CD4-positive, alpha-beta T cell (primary cell): ENCODE measurements at regions not wholly inside any gene's neighbourhood (a gene's known extent, or its start where the extent isn't known, plus 50 kb on each side); places are given as distances from the start of the nearest gene placed in this dataset.

ENCODE experiments used
- ATAC-seq: fragments of 200-7000 bp; cut with Tn5 transposase; one replicate; pipeline ENCODE4 v1.10.0; 2022; ENCODE audit warnings: mild to moderate bottlenecking; ENCODE audit not compliant: poor library complexity
- CTCF ChIA-PET: fragments of 350-600 bp; sonication (Branson Sonifier 250); formaldehyde crosslinking; loops from one replicate; lab custom pipeline; 2021; ENCODE audit warnings: antibody characterized with exemption, inconsistent platforms; lab: Charles Lee
- POLR2A ChIA-PET: fragments of 350-600 bp; sonication (Branson Sonifier 250); formaldehyde crosslinking; loops from one replicate; lab custom pipeline; 2021; ENCODE audit warnings: antibody characterized with exemption, inconsistent platforms; lab: Charles Lee
- DNase-seq, 14 experiments: peaks; one replicate each; pipeline ENCODE4 v3.0.0-alpha.2; 2013 to 2020; ENCODE audit warnings: mixed read lengths in 2 of 14
- H3K27ac ChIP-seq, 2 donors: one replicate each; pipeline versions ENCODE4 v1.5.1 to v1.7.0; 2013; ENCODE audit warnings: low read length in 2 of 2, low read depth in 1 of 2, mild to moderate bottlenecking in 1 of 2
- H3K27me3 ChIP-seq, 2 experiments: 1 replicate in 1 of 2; 2 replicates in 1 of 2; pipeline versions ENCODE4 v1.6.1 to v1.7.0; 2013; ENCODE audit warnings: low read length in 2 of 2, control low read depth in 1 of 2, mild to moderate bottlenecking in 1 of 2, moderate library complexity in 1 of 2; ENCODE audit not compliant: insufficient read depth in 2 of 2, control insufficient read depth in 1 of 2
- H3K36me3 ChIP-seq: one replicate; pipeline ENCODE4 v1.6.1; 2013; ENCODE audit warnings: low read length, control low read depth; ENCODE audit not compliant: insufficient read depth
- H3K4me1 ChIP-seq: one replicate; pipeline ENCODE4 v1.6.1; 2013; ENCODE audit warnings: low read length, control low read depth; ENCODE audit not compliant: insufficient read depth
- H3K4me3 ChIP-seq: one replicate; pipeline ENCODE4 v1.5.1; 2013; ENCODE audit warnings: mild to moderate bottlenecking, low read length, moderate library complexity
- H3K9me3 ChIP-seq, 2 experiments: 1 replicate in 1 of 2; 2 replicates in 1 of 2; pipeline versions ENCODE4 v1.6.1 to v1.7.0; 2013; ENCODE audit warnings: low read length in 2 of 2, mild to moderate bottlenecking in 2 of 2, control low read depth in 1 of 2, moderate library complexity in 1 of 2; ENCODE audit not compliant: control insufficient read depth in 1 of 2, insufficient read depth in 1 of 2
- H3K27ac Mint-ChIP-seq: one replicate; pipeline ENCODE4 v1.8.0; 2020; ENCODE audit warnings: mixed read lengths
- H3K27me3 Mint-ChIP-seq: one replicate; pipeline ENCODE4 v1.8.0; 2021; ENCODE audit warnings: mixed read lengths
- H3K36me3 Mint-ChIP-seq: one replicate; pipeline ENCODE4 v1.8.0; 2021; ENCODE audit warnings: low read depth, mixed read lengths
- H3K4me1 Mint-ChIP-seq: one replicate; pipeline ENCODE4 v1.8.0; 2021; ENCODE audit warnings: low read depth, mixed read lengths
- H3K4me3 Mint-ChIP-seq: one replicate; pipeline ENCODE4 v1.8.0; 2020; ENCODE audit warnings: mild to moderate bottlenecking, mixed read lengths
- H3K9me3 Mint-ChIP-seq: one replicate; pipeline ENCODE4 v1.8.0; 2020; ENCODE audit warnings: mixed read lengths
- intact Hi-C, 2 experiments: fragments of 100-400 bp; cut with DNase I in 1 of 2; cut with micrococcal nuclease in 1 of 2; formaldehyde crosslinking; loops; one replicate each; pipeline versions ENCODE4 v1.15.1 to v1.9.0; 2023 to 2025; cut with DNase I, micrococcal nuclease
- TF ChIP-seq, protein P1 (sequence below): fragments of 200-600 bp; IDR thresholded peaks from one replicate; pipeline ENCODE4 v1.8.0; 2022; ENCODE audit warnings: antibody characterized with exemption, mild to moderate bottlenecking

DNA sequence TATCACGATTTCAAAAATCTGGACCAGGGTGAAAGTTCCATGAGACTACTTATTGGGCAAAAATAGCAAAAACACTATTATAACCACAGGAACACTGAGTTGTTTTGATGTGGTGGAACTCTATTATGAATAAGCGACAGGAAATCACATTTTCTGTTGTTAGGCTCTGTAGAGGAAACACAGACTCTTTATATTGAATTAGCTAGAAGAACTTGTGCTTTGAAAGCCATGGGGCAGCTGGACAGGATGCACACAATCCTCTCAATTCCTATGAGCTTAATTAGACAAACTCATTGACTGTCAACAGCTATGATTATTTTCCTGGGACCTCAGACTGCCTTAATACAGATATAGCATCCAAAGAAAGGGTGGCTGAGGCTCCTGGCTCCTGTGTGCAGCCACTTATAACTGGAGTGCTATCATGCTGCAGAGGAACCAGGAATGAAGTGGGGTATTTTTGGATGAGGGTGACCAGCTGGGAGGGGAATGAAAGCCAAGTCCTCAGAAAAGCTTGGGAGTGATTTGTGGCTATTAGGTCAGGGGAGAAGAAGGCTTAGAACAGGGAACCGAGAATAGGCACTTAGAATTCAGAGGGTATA lies 657.3 kb downstream of the TYW1 start:
- Mint-ChIP-seq H3K4me3 (no peak overlapping the region), H3K27me3 (peaks cover 4% of the 10 kb centered on the region), H3K4me1 (no peaks in the 10 kb centered on the region), H3K36me3 (no peaks in the 10 kb centered on the region), H3K9me3 (peaks cover 12% of the 10 kb centered on the region), H3K27ac (no peak overlapping the region)
- no peaks in the 10 kb centered on the region for H3K27me3 ChIP-seq
- POLR2A ChIA-PET, result no interaction called here
- H3K4me3 ChIP-seq, result no peak overlapping the region
- intact Hi-C loops, result no loop called here
- ATAC-seq, result no peak
- no peaks in the 10 kb centered on the region for H3K4me1 ChIP-seq
- H3K36me3 ChIP-seq, result no peaks in the 10 kb centered on the region
- H3K27ac ChIP-seq, result no peak overlapping the region
- no peaks in the 10 kb centered on the region for H3K9me3 ChIP-seq
- no peak for DNase-seq
- TF ChIP-seq, protein P1, sequence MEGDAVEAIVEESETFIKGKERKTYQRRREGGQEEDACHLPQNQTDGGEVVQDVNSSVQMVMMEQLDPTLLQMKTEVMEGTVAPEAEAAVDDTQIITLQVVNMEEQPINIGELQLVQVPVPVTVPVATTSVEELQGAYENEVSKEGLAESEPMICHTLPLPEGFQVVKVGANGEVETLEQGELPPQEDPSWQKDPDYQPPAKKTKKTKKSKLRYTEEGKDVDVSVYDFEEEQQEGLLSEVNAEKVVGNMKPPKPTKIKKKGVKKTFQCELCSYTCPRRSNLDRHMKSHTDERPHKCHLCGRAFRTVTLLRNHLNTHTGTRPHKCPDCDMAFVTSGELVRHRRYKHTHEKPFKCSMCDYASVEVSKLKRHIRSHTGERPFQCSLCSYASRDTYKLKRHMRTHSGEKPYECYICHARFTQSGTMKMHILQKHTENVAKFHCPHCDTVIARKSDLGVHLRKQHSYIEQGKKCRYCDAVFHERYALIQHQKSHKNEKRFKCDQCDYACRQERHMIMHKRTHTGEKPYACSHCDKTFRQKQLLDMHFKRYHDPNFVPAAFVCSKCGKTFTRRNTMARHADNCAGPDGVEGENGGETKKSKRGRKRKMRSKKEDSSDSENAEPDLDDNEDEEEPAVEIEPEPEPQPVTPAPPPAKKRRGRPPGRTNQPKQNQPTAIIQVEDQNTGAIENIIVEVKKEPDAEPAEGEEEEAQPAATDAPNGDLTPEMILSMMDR, result no peak
- CTCF ChIA-PET, result no interaction called here

DNA sequence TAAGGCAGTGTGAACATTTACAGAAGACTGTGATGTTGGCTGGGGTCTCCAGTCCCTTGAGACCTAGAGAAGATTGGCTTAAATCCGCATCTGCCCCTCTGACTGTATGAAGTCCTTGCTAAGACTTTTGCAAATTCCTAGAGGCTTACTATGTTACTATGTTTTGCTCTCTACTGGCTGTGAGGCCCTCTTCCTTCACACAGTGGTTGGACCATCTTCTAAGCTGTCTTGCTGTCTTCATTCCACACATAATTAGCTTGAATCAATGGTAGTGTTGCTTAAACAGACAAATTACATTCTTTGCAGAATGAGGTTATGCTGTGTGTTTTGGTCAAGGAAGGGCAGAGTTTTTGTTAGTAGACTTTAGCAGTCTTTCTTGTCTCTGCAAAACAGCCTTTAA lies 658.0 kb downstream of the TYW1 start:
- POLR2A ChIA-PET, result no interaction called here
- CTCF ChIA-PET, result no interaction called here
- Histone ChIP-seq H3K36me3 (no peaks in the 10 kb centered on the region), H3K4me1 (no peaks in the 10 kb centered on the region), H3K4me3 (no peak overlapping the region), H3K9me3 (no peaks in the 10 kb centered on the region), H3K27ac (no peak overlapping the region), H3K27me3 (no peaks in the 10 kb centered on the region)
- peaks cover 11% of the 10 kb centered on the region for H3K9me3 Mint-ChIP-seq
- H3K4me3 Mint-ChIP-seq, result no peak overlapping the region
- ATAC-seq (no peak), DNase-seq (no peak)
- TF ChIP-seq, protein P1, result no peak
- intact Hi-C loops, result no loop called here
- H3K27me3 Mint-ChIP-seq, result peaks cover 4% of the 10 kb centered on the region
- H3K36me3 Mint-ChIP-seq, result no peaks in the 10 kb centered on the region
- H3K27ac Mint-ChIP-seq, result no peak overlapping the region
- H3K4me1 Mint-ChIP-seq, result no peaks in the 10 kb centered on the region

DNA sequence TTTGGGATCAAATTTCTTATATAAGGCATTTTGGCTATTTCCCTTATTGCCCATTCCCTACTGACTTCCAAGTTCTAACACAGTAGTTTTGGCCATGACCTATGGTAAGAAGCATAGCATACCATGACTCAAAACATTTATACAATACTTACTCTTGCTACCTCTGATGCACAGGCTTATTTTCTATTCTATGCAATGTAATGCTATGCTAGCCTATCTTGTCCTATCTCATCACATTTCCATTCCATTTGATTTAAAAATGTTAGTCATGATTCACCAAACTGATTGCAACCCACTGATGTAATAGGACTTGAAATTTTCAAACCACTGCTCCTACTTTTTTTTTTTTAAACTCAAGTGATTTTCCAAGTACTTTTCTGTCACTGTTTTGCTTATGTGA lies 658.5 kb downstream of the TYW1 start:
- no peak overlapping the region for H3K4me3 ChIP-seq
- no peak for DNase-seq
- no peaks in the 10 kb centered on the region for H3K27me3 ChIP-seq
- no peaks in the 10 kb centered on the region for H3K9me3 ChIP-seq
- intact Hi-C loops, result no loop called here
- POLR2A ChIA-PET, result no interaction called here
- H3K36me3 Mint-ChIP-seq, result no peaks in the 10 kb centered on the region
- peaks cover 7% of the 10 kb centered on the region for H3K9me3 Mint-ChIP-seq
- H3K36me3 ChIP-seq, result no peaks in the 10 kb centered on the region
- CTCF ChIA-PET, result no interaction called here
- no peak for ATAC-seq
- no peaks in the 10 kb centered on the region for H3K4me1 Mint-ChIP-seq
- H3K27me3 Mint-ChIP-seq, result peaks cover 4% of the 10 kb centered on the region
- H3K27ac ChIP-seq, result no peak overlapping the region
- TF ChIP-seq, protein P1, result no peak
- no peak overlapping the region for H3K4me3 Mint-ChIP-seq
- no peaks in the 10 kb centered on the region for H3K4me1 ChIP-seq
- no peak overlapping the region for H3K27ac Mint-ChIP-seq
